ENCODE measurements at regions not wholly inside any gene's neighbourhood (a gene's known extent, or its start where the extent isn't known, plus 50 kb on each side); places are given as distances from the start of the nearest gene placed in this dataset.

- H3K27ac ChIP-seq (ENCODE audit: low read length): no peak overlapping the region
- H3K36me3 ChIP-seq (ENCODE audit: control insufficient read depth in 1 of 2, insufficient read depth in 2 of 2, low read length in 2 of 2): no peaks in the 10 kb centered on the region
- H3K27me3 ChIP-seq (ENCODE audit: low read depth, low read length): no peaks in the 10 kb centered on the region
- no peaks in the 10 kb centered on the region for H3K4me1 ChIP-seq (ENCODE audit: control insufficient read depth in 1 of 2, insufficient read depth in 2 of 2, low read length in 2 of 2)
- H3K9me3 ChIP-seq (ENCODE audit: control insufficient read depth in 1 of 2, low read length in 2 of 2): no peaks in the 10 kb centered on the region
- H3K4me3 ChIP-seq (ENCODE audit: low read depth in 1 of 2, low read length in 2 of 2): no peak overlapping the region
Observed at GRCh38 chr5:60370508-60370907, 329.5 kb downstream of the DEPDC1B start.

- Histone ChIP-seq H3K27me3 (ENCODE audit: low read depth, low read length) (no peaks in the 10 kb centered on the region), H3K4me1 (ENCODE audit: control insufficient read depth in 1 of 2, insufficient read depth in 2 of 2, low read length in 2 of 2) (no peaks in the 10 kb centered on the region), H3K9me3 (ENCODE audit: control insufficient read depth in 1 of 2, low read length in 2 of 2) (no peaks in the 10 kb centered on the region), H3K36me3 (ENCODE audit: control insufficient read depth in 1 of 2, insufficient read depth in 2 of 2, low read length in 2 of 2) (no peaks in the 10 kb centered on the region), H3K4me3 (ENCODE audit: low read depth in 1 of 2, low read length in 2 of 2) (no peak overlapping the region), H3K27ac (ENCODE audit: low read length) (no peak overlapping the region)
Observed at GRCh38 chr5:60369391-60369790, 330.6 kb downstream of the DEPDC1B start.

GRCh38 chr5:60368100-60368499 lies 331.9 kb downstream of the DEPDC1B start:
- no peaks in the 10 kb centered on the region for H3K27me3 ChIP-seq (ENCODE audit: low read depth, low read length)
- no peaks in the 10 kb centered on the region for H3K36me3 ChIP-seq (ENCODE audit: control insufficient read depth in 1 of 2, insufficient read depth in 2 of 2, low read length in 2 of 2)
- no peaks in the 10 kb centered on the region for H3K9me3 ChIP-seq (ENCODE audit: control insufficient read depth in 1 of 2, low read length in 2 of 2)
- no peak overlapping the region for H3K27ac ChIP-seq (ENCODE audit: low read length)
- no peaks in the 10 kb centered on the region for H3K4me1 ChIP-seq (ENCODE audit: control insufficient read depth in 1 of 2, insufficient read depth in 2 of 2, low read length in 2 of 2)
- no peak overlapping the region for H3K4me3 ChIP-seq (ENCODE audit: low read depth in 1 of 2, low read length in 2 of 2)

- Histone ChIP-seq H3K27me3 (ENCODE audit: low read depth, low read length) (no peaks in the 10 kb centered on the region), H3K27ac (ENCODE audit: low read length) (no peak overlapping the region), H3K9me3 (ENCODE audit: control insufficient read depth in 1 of 2, low read length in 2 of 2) (no peaks in the 10 kb centered on the region), H3K4me3 (ENCODE audit: low read depth in 1 of 2, low read length in 2 of 2) (no peak overlapping the region), H3K4me1 (ENCODE audit: control insufficient read depth in 1 of 2, insufficient read depth in 2 of 2, low read length in 2 of 2) (no peaks in the 10 kb centered on the region), H3K36me3 (ENCODE audit: control insufficient read depth in 1 of 2, insufficient read depth in 2 of 2, low read length in 2 of 2) (no peaks in the 10 kb centered on the region)
Observed at GRCh38 chr5:60366489-60366888, 333.5 kb downstream of the DEPDC1B start.

GRCh38 chr5:60365001-60365400 lies 335.0 kb downstream of the DEPDC1B start:
- Histone ChIP-seq H3K4me1 (ENCODE audit: control insufficient read depth in 1 of 2, insufficient read depth in 2 of 2, low read length in 2 of 2) (no peaks in the 10 kb centered on the region), H3K36me3 (ENCODE audit: control insufficient read depth in 1 of 2, insufficient read depth in 2 of 2, low read length in 2 of 2) (no peaks in the 10 kb centered on the region), H3K27me3 (ENCODE audit: low read depth, low read length) (no peaks in the 10 kb centered on the region), H3K4me3 (ENCODE audit: low read depth in 1 of 2, low read length in 2 of 2) (no peak overlapping the region), H3K27ac (ENCODE audit: low read length) (no peak overlapping the region), H3K9me3 (ENCODE audit: control insufficient read depth in 1 of 2, low read length in 2 of 2) (no peaks in the 10 kb centered on the region)

GRCh38 chr5:60362158-60362557 lies 337.8 kb downstream of the DEPDC1B start:
- no peaks in the 10 kb centered on the region for H3K27me3 ChIP-seq (ENCODE audit: low read depth, low read length)
- H3K9me3 ChIP-seq (ENCODE audit: control insufficient read depth in 1 of 2, low read length in 2 of 2): no peaks in the 10 kb centered on the region
- no peaks in the 10 kb centered on the region for H3K36me3 ChIP-seq (ENCODE audit: control insufficient read depth in 1 of 2, insufficient read depth in 2 of 2, low read length in 2 of 2)

GRCh38 chr5:60360355-60360754 lies 339.6 kb downstream of the DEPDC1B start:
- Histone ChIP-seq H3K27me3 (ENCODE audit: low read depth, low read length) (no peaks in the 10 kb centered on the region), H3K9me3 (ENCODE audit: control insufficient read depth in 1 of 2, low read length in 2 of 2) (no peaks in the 10 kb centered on the region), H3K4me3 (ENCODE audit: low read depth in 1 of 2, low read length in 2 of 2) (no peak overlapping the region), H3K4me1 (ENCODE audit: control insufficient read depth in 1 of 2, insufficient read depth in 2 of 2, low read length in 2 of 2) (no peaks in the 10 kb centered on the region), H3K27ac (ENCODE audit: low read length) (no peak overlapping the region), H3K36me3 (ENCODE audit: control insufficient read depth in 1 of 2, insufficient read depth in 2 of 2, low read length in 2 of 2) (no peaks in the 10 kb centered on the region)

More at GRCh38 chr5:60362158-60362557, 337.8 kb downstream of the DEPDC1B start:
- Histone ChIP-seq H3K4me3 (ENCODE audit: low read depth in 1 of 2, low read length in 2 of 2) (no peak overlapping the region), H3K27ac (ENCODE audit: low read length) (no peak overlapping the region), H3K4me1 (ENCODE audit: control insufficient read depth in 1 of 2, insufficient read depth in 2 of 2, low read length in 2 of 2) (no peaks in the 10 kb centered on the region)

GRCh38 chr5:60357302-60357701 lies 342.7 kb downstream of the DEPDC1B start:
- Histone ChIP-seq H3K9me3 (ENCODE audit: control insufficient read depth in 1 of 2, low read length in 2 of 2) (no peaks in the 10 kb centered on the region), H3K36me3 (ENCODE audit: control insufficient read depth in 1 of 2, insufficient read depth in 2 of 2, low read length in 2 of 2) (no peaks in the 10 kb centered on the region), H3K27ac (ENCODE audit: low read length) (no peak overlapping the region), H3K4me3 (ENCODE audit: low read depth in 1 of 2, low read length in 2 of 2) (no peak overlapping the region), H3K4me1 (ENCODE audit: control insufficient read depth in 1 of 2, insufficient read depth in 2 of 2, low read length in 2 of 2) (no peaks in the 10 kb centered on the region), H3K27me3 (ENCODE audit: low read depth, low read length) (no peaks in the 10 kb centered on the region)

GRCh38 chr5:60356745-60357144 lies 343.2 kb downstream of the DEPDC1B start:
- Histone ChIP-seq H3K27me3 (ENCODE audit: low read depth, low read length) (no peaks in the 10 kb centered on the region), H3K9me3 (ENCODE audit: control insufficient read depth in 1 of 2, low read length in 2 of 2) (no peaks in the 10 kb centered on the region), H3K4me1 (ENCODE audit: control insufficient read depth in 1 of 2, insufficient read depth in 2 of 2, low read length in 2 of 2) (no peaks in the 10 kb centered on the region), H3K27ac (ENCODE audit: low read length) (no peak overlapping the region), H3K36me3 (ENCODE audit: control insufficient read depth in 1 of 2, insufficient read depth in 2 of 2, low read length in 2 of 2) (no peaks in the 10 kb centered on the region), H3K4me3 (ENCODE audit: low read depth in 1 of 2, low read length in 2 of 2) (no peak overlapping the region)

GRCh38 chr5:60355181-60355580 lies 344.8 kb downstream of the DEPDC1B start:
- no peaks in the 10 kb centered on the region for H3K36me3 ChIP-seq (ENCODE audit: control insufficient read depth in 1 of 2, insufficient read depth in 2 of 2, low read length in 2 of 2)

GRCh38 chr5:60354311-60354710 lies 345.7 kb downstream of the DEPDC1B start:
- Histone ChIP-seq H3K9me3 (ENCODE audit: control insufficient read depth in 1 of 2, low read length in 2 of 2) (no peaks in the 10 kb centered on the region), H3K36me3 (ENCODE audit: control insufficient read depth in 1 of 2, insufficient read depth in 2 of 2, low read length in 2 of 2) (no peaks in the 10 kb centered on the region), H3K27ac (ENCODE audit: low read length) (no peak overlapping the region), H3K4me3 (ENCODE audit: low read depth in 1 of 2, low read length in 2 of 2) (no peak overlapping the region), H3K27me3 (ENCODE audit: low read depth, low read length) (no peaks in the 10 kb centered on the region), H3K4me1 (ENCODE audit: control insufficient read depth in 1 of 2, insufficient read depth in 2 of 2, low read length in 2 of 2) (no peaks in the 10 kb centered on the region)

More at GRCh38 chr5:60355181-60355580, 344.8 kb downstream of the DEPDC1B start:
- H3K4me3 ChIP-seq (ENCODE audit: low read depth in 1 of 2, low read length in 2 of 2): no peak overlapping the region
- no peaks in the 10 kb centered on the region for H3K4me1 ChIP-seq (ENCODE audit: control insufficient read depth in 1 of 2, insufficient read depth in 2 of 2, low read length in 2 of 2)
- no peaks in the 10 kb centered on the region for H3K27me3 ChIP-seq (ENCODE audit: low read depth, low read length)
- H3K9me3 ChIP-seq (ENCODE audit: control insufficient read depth in 1 of 2, low read length in 2 of 2): no peaks in the 10 kb centered on the region
- no peak overlapping the region for H3K27ac ChIP-seq (ENCODE audit: low read length)

GRCh38 chr5:60352992-60353599 lies 346.9 kb downstream of the DEPDC1B start:
- Histone ChIP-seq H3K4me3 (ENCODE audit: low read depth in 1 of 2, low read length in 2 of 2) (no peak overlapping the region), H3K36me3 (ENCODE audit: control insufficient read depth in 1 of 2, insufficient read depth in 2 of 2, low read length in 2 of 2) (no peaks in the 10 kb centered on the region), H3K27me3 (ENCODE audit: low read depth, low read length) (no peaks in the 10 kb centered on the region), H3K9me3 (ENCODE audit: control insufficient read depth in 1 of 2, low read length in 2 of 2) (no peaks in the 10 kb centered on the region), H3K27ac (ENCODE audit: low read length) (no peak overlapping the region), H3K4me1 (ENCODE audit: control insufficient read depth in 1 of 2, insufficient read depth in 2 of 2, low read length in 2 of 2) (no peaks in the 10 kb centered on the region)

Data from muscle layer of duodenum (tissue), 2 donors.